SK-N-SH (cell line): ENCODE measurements at regions not wholly inside any gene's neighbourhood (a gene's known extent, or its start where the extent isn't known, plus 50 kb on each side); places are given as distances from the start of the nearest gene placed in this dataset.

Experiments used
- CTCF ChIA-PET: fragments of 300-600, 350-600 bp; formaldehyde crosslinking; extraction: SDS; loops from one replicate; lab custom pipeline; 2021; lab: Yijun Ruan, JAX
- POLR2A ChIA-PET: fragments of 350-600 bp; sonication (Branson Sonifier 250); formaldehyde crosslinking; extraction: SDS; loops from one replicate; lab custom pipeline; 2020; ENCODE audit warnings: antibody characterized with exemption, inconsistent platforms; lab: Yijun Ruan, JAX
- DNase-seq: peaks from one replicate; pipeline ENCODE4 v3.0.0; 2012
- H2AFZ ChIP-seq: fragments of 200-600 bp; sonication (generic); 2 replicates; pipeline ENCODE4 v1.8.1; 2016; ENCODE audit warnings: antibody characterized with exemption, mild to moderate bottlenecking, low read depth
- H3F3A ChIP-seq: fragments of 200-600 bp; sonication (generic); replicated peaks from 2 replicates; pipeline ENCODE3; 2016; ENCODE audit warnings: antibody characterized with exemption, mild to moderate bottlenecking; ENCODE audit not compliant: insufficient read depth
- H3K27ac ChIP-seq, 2 experiments: fragments of 200-500 bp in 1 of 2; fragments of 200-600 bp in 1 of 2; sonication (Bioruptor generic) in 1 of 2; sonication (generic), shearing (Covaris generic) in 1 of 2; 2 replicates each; pipeline versions ENCODE4 v1.5.1 to v1.6.1; 2014 to 2016; ENCODE audit warnings: low read depth in 2 of 2, inconsistent platforms in 1 of 2, low read length in 1 of 2, mild to moderate bottlenecking in 1 of 2, mixed read lengths in 1 of 2
- H3K27me3 ChIP-seq: fragments of 200-600 bp; sonication (generic), shearing (Covaris generic); 2 replicates; pipeline ENCODE4 v1.6.1; 2016; ENCODE audit warnings: mixed run types; ENCODE audit not compliant: insufficient read depth
- H3K36me3 ChIP-seq, 2 experiments: fragments of 200-500 bp in 1 of 2; fragments of 200-600 bp in 1 of 2; sonication (Bioruptor generic) in 1 of 2; sonication (generic) in 1 of 2; replicated peaks in 1 of 2; 2 replicates each; pipeline versions ENCODE3 to v1.5.1; 2014 to 2016; ENCODE audit warnings: low read length in 1 of 2, mild to moderate bottlenecking in 1 of 2; ENCODE audit not compliant: insufficient read depth in 2 of 2, control insufficient read depth in 1 of 2
- H3K4me1 ChIP-seq, 2 experiments: fragments of 200-500 bp in 1 of 2; fragments of 200-600 bp in 1 of 2; sonication (Bioruptor generic) in 1 of 2; sonication (generic), shearing (Covaris generic) in 1 of 2; 2 replicates each; pipeline versions ENCODE4 v1.5.1 to v1.6.1; 2014 to 2016; ENCODE audit warnings: low read depth in 1 of 2, low read length in 1 of 2, mixed run types in 1 of 2; ENCODE audit not compliant: insufficient read depth in 2 of 2, control insufficient read depth in 1 of 2
- H3K4me2 ChIP-seq: fragments of 200-600 bp; sonication (generic), shearing (Covaris generic); 2 replicates; pipeline ENCODE4 v1.6.1; 2017; ENCODE audit warnings: mixed run types
- H3K4me3 ChIP-seq, 2 experiments: fragments of 200-500 bp in 1 of 2; fragments of 200-600 bp in 1 of 2; sonication (Bioruptor generic) in 1 of 2; sonication (generic), shearing (Covaris generic) in 1 of 2; 2 replicates each; pipeline versions ENCODE4 v1.5.1 to v1.8.1; 2014 to 2016; ENCODE audit warnings: low read depth in 2 of 2, inconsistent platforms in 1 of 2, low read length in 1 of 2, mild to moderate bottlenecking in 1 of 2, mixed read lengths in 1 of 2, moderate library complexity in 1 of 2
- H3K79me2 ChIP-seq: fragments of 200-600 bp; sonication (generic); 2 replicates; pipeline ENCODE4 v1.8.1; 2017; ENCODE audit warnings: mild to moderate bottlenecking; ENCODE audit not compliant: insufficient read depth
- H3K9ac ChIP-seq: fragments of 200-600 bp; sonication (generic); 2 replicates; pipeline ENCODE4 v1.6.1; 2017; ENCODE audit warnings: mixed run types
- H3K9me2 ChIP-seq: fragments of 200-600 bp; sonication (generic); 2 replicates; pipeline ENCODE4 v1.6.1; 2017; ENCODE audit warnings: mixed run types
- H3K9me3 ChIP-seq: fragments of 200-600 bp; sonication (generic); 2 replicates; pipeline ENCODE4 v1.6.1; 2017; ENCODE audit warnings: mixed run types, mild to moderate bottlenecking, moderate library complexity
- H4K20me1 ChIP-seq: fragments of 200-600 bp; sonication (generic); 2 replicates; pipeline ENCODE4 v1.6.1; 2017; ENCODE audit warnings: mild to moderate bottlenecking, mixed run types; ENCODE audit not compliant: insufficient read depth
- CHD2 ChIP-seq: fragments of 150-350 bp; IDR thresholded peaks from 2 replicates; pipeline ENCODE4 v1.6.1; 2018; ENCODE audit warnings: low read length; ENCODE audit not compliant: partially characterized antibody
- ELF1 ChIP-seq: IDR thresholded peaks from 2 replicates; pipeline ENCODE4 v1.4.0; 2012
- EZH2phosphoT487 ChIP-seq: fragments of 200-600 bp; sonication (generic); IDR thresholded peaks from 2 replicates; pipeline ENCODE4 v1.6.1; 2017; ENCODE audit warnings: low read depth, mixed run types, mild to moderate bottlenecking, antibody characterized with exemption, moderate library complexity, borderline replicate concordance
- GATA2 ChIP-seq: sonication (generic); formaldehyde crosslinking; IDR thresholded peaks from 2 replicates; pipeline ENCODE4 v1.5.0; 2020; ENCODE audit warnings: mild to moderate bottlenecking, missing genetic modification reagents
- JUND ChIP-seq: IDR thresholded peaks from 2 replicates; pipeline ENCODE4 v1.4.0; 2012
- MAX ChIP-seq: IDR thresholded peaks from 2 replicates; pipeline ENCODE4 v1.4.0; 2012; ENCODE audit warnings: low read depth
- RAD21 ChIP-seq: IDR thresholded peaks from 2 replicates; pipeline ENCODE4 v1.6.1; 2012; ENCODE audit warnings: mild to moderate bottlenecking, low read length
- RFX5 ChIP-seq: IDR thresholded peaks from 2 replicates; pipeline ENCODE4 v1.6.1; 2012; ENCODE audit warnings: mild to moderate bottlenecking, improper control_type of control experiment, low read length
- SIN3A ChIP-seq: IDR thresholded peaks from 2 replicates; pipeline ENCODE4 v1.6.1; 2012; ENCODE audit warnings: low read depth, mild to moderate bottlenecking, low read length, moderate library complexity, borderline replicate concordance
- TCF12 ChIP-seq: IDR thresholded peaks from 2 replicates; pipeline ENCODE4 v1.4.0; 2012
- YY1 ChIP-seq: IDR thresholded peaks from 2 replicates; pipeline ENCODE4 v1.4.0; 2012; ENCODE audit warnings: low read depth, mild to moderate bottlenecking
- WGBS: methylation state at CpG from one replicate; pipeline ENCODE4 v1.1.6; 2017; ENCODE audit warnings: low lambda C conversion rate; 5-methylcytosine and 5-hydroxymethylcytosine counted together
- TF ChIP-seq, protein P1 (sequence below): fragments of 150-350 bp; IDR thresholded peaks from 2 replicates; pipeline ENCODE4 v1.6.1; 2016; ENCODE audit warnings: mild to moderate bottlenecking, low read depth, low read length
- TF ChIP-seq, protein P2 (sequence below): IDR thresholded peaks from 2 replicates; pipeline ENCODE4 v1.4.0; 2012; ENCODE audit warnings: low read depth, borderline replicate concordance

DNA sequence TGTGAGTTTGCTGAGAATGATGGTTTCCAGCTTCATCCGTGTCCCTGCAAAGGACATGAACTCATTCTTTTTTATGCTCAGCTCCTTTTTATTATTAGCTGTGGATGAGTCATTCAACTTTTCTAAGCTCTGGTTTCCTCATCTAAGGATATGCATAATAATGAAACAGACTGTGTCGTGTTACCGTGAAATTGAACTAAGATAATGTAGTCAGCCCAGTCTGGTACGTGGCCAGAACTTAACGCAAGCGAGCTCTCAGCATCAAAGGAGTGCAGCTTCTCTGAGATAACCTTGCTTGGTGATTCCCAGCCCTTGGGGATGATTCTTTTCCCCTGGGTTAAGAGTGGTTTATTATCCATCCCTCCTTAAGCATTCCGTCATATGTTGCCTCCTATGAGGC lies 454.3 kb upstream of the EEF2KMT start (continued):
- TF ChIP-seq, protein P1, sequence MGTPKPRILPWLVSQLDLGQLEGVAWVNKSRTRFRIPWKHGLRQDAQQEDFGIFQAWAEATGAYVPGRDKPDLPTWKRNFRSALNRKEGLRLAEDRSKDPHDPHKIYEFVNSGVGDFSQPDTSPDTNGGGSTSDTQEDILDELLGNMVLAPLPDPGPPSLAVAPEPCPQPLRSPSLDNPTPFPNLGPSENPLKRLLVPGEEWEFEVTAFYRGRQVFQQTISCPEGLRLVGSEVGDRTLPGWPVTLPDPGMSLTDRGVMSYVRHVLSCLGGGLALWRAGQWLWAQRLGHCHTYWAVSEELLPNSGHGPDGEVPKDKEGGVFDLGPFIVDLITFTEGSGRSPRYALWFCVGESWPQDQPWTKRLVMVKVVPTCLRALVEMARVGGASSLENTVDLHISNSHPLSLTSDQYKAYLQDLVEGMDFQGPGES: no peak
- TF ChIP-seq TCF12 (no peak), YY1 (no peak), JUND (no peak), CHD2 (no peak), GATA2 (CRISPR knock-in tag) (no peak), EZH2phosphoT487 (no peak), ELF1 (no peak)

DNA sequence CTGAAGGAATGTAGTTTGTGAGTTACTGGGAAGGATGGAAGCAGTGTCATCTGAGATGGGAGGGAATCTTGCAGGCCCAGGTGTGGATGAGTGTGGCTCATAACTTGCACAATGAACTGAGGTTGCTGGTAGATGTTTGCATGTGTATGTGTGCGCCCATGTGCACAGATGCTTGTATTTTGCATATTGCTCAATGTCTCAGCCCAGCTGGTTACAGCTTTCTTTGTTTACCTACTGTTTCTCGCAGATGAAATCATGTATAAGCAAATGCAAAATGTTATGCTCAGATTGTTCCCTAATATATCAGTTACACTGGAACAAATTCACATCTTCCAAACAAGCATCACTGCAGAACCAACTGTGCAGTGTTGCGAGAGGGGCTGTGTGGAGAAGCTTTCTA lies 452.2 kb upstream of the EEF2KMT start:
- Histone ChIP-seq H3K27ac (no peak overlapping the region), H3K9me2 (no peaks in the 10 kb centered on the region), H3K36me3 (no peaks in the 10 kb centered on the region), H3F3A (no peaks in the 10 kb centered on the region), H3K9ac (no peak overlapping the region), H3K4me3 (no peak overlapping the region), H3K9me3 (no peaks in the 10 kb centered on the region), H3K4me2 (no peak overlapping the region), H2AFZ (no peak overlapping the region), H3K27me3 (no peaks in the 10 kb centered on the region), H3K79me2 (no peaks in the 10 kb centered on the region), H3K4me1 (no peaks in the 10 kb centered on the region; a peak in 1 of 4 replicates), H4K20me1 (no peaks in the 10 kb centered on the region)
- CTCF ChIA-PET: no interaction called here
- DNase-seq: no peak
- WGBS: 11% methylated on average over 3 of the region's 3 CpGs
- TF ChIP-seq YY1: no peak
- no peak for TF ChIP-seq RAD21
- no peak for TF ChIP-seq RFX5
- no peak for TF ChIP-seq CHD2
- no peak for TF ChIP-seq SIN3A
- no peak for TF ChIP-seq MAX
- TF ChIP-seq, protein P2, sequence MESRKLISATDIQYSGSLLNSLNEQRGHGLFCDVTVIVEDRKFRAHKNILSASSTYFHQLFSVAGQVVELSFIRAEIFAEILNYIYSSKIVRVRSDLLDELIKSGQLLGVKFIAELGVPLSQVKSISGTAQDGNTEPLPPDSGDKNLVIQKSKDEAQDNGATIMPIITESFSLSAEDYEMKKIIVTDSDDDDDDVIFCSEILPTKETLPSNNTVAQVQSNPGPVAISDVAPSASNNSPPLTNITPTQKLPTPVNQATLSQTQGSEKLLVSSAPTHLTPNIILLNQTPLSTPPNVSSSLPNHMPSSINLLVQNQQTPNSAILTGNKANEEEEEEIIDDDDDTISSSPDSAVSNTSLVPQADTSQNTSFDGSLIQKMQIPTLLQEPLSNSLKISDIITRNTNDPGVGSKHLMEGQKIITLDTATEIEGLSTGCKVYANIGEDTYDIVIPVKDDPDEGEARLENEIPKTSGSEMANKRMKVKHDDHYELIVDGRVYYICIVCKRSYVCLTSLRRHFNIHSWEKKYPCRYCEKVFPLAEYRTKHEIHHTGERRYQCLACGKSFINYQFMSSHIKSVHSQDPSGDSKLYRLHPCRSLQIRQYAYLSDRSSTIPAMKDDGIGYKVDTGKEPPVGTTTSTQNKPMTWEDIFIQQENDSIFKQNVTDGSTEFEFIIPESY: no peak
- POLR2A ChIA-PET: no interaction called here

DNA sequence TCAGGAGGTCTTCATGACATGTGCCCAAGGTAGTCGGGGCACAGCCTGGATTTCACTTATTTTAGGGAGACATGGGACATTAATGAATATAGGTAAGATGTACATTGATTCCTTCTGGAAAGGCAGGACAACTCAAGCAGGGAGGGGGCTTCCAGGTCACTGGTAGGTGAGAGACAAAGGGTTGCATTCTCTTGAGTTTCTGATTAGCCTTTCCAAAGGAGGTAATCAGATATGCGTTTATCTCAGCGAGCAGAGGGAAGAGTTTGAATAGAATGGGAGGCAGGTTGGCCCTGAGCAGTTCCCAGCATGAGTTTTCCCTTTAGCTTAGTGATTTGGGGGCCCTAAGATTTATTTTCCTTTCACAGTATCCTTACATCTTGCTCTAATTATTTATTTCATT lies 443.8 kb upstream of the EEF2KMT start:
- H3K9ac ChIP-seq: no peak overlapping the region
- peaks cover 4% of the 10 kb centered on the region; the same call in 1 of the 2 replicates for H3K9me3 ChIP-seq
- no peak overlapping the region for H3K27ac ChIP-seq
- DNase-seq: no peak
- H3K79me2 ChIP-seq: no peaks in the 10 kb centered on the region
- no peak overlapping the region for H2AFZ ChIP-seq
- 48% methylated on average over 3 of the region's 3 CpGs for WGBS
- CTCF ChIA-PET: no interaction called here
- POLR2A ChIA-PET: no interaction called here
- no peak overlapping the region for H3K4me3 ChIP-seq
- no peak overlapping the region for H3K4me2 ChIP-seq
- no peaks in the 10 kb centered on the region for H3K36me3 ChIP-seq
- no peaks in the 10 kb centered on the region for H3K27me3 ChIP-seq
- H3K9me2 ChIP-seq: no peaks in the 10 kb centered on the region
- no peaks in the 10 kb centered on the region for H3K4me1 ChIP-seq
- TF ChIP-seq JUND: no peak
- TF ChIP-seq, all 33 proteins: peak for 0
- Histone ChIP-seq H4K20me1 (no peaks in the 10 kb centered on the region), H3F3A (no peaks in the 10 kb centered on the region)
